ENCODE measurements at regions not wholly inside any gene's neighbourhood (a gene's known extent, or its start where the extent isn't known, plus 50 kb on each side); places are given as distances from the start of the nearest gene placed in this dataset.

DNA sequence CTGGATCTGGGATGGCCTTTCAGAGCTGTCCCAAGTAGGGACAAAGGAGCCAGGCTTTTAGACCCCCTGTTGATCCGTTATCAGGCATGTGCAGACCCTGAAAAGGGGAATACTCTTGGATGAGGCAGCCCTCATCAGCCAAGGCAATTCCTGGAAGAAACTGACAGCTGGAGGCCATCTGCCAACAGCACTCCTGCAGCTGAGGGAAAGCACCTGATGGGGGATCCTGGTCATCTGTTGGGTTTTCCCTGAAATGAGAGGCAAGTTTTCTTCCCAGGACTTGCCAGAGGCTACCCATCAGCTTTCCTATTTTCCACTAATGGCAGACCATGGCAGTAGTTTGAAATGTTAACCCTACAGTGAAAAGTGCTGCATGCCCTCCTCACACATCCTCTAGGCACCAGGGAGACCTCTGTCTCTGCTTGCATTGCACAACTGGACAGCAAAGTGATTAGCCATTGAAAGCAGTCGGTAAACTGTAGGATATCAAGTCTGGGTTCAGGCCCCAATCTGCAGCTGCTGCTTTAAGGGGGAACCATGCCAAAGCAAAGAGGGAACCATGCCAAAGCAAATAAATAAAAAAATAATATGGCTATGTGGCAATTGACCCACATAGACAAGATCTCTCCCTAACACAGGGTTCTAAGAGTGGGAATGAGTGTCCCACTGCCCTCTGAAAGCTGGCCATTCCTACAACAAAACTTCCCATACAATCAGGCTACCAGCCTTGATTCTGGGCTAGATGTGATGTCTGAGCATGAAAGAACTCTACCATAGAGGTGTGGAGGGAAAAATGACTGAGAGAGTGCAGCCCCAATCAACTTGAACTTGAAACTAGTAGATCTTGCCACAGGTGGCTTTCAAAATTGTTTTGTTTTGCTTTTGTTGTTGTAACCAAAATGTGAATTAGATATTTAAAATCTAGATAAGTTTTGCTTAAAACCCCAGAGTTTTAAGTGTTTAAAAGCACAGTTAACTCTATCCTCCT lies 232.0 kb upstream of the STT3B start:
- no peak overlapping the region for H3K9ac ChIP-seq
- no peaks in the 10 kb centered on the region for H3K79me2 ChIP-seq
- H3K4me1 ChIP-seq, result no peaks in the 10 kb centered on the region
- no peak for TF ChIP-seq CTCF (IDR thresholded peaks at IDR 0.05)
- no peaks in the 10 kb centered on the region for H3K27me3 ChIP-seq (ENCODE audit: control insufficient read depth, insufficient read depth, low read length)
- H2AFZ ChIP-seq, result no peak overlapping the region
- H3K4me2 ChIP-seq (ENCODE audit: low read length), result no peak overlapping the region
- no peaks in the 10 kb centered on the region for H3K36me3 ChIP-seq (ENCODE audit: control insufficient read depth, insufficient read depth, low read length)
- H3K27ac ChIP-seq, result no peak overlapping the region
- H3K4me3 ChIP-seq (ENCODE audit: low read depth, low read length), result no peak overlapping the region
- H3K9me3 ChIP-seq (ENCODE audit: control insufficient read depth, low read length), result no peaks in the 10 kb centered on the region

GRCh38 chr3:31302343-31302742 lies 230.4 kb upstream of the STT3B start:
- Histone ChIP-seq H3K9me3 (ENCODE audit: control insufficient read depth, low read length) (no peaks in the 10 kb centered on the region), H2AFZ (no peak overlapping the region), H3K4me1 (no peaks in the 10 kb centered on the region), H3K27ac (no peak overlapping the region), H3K4me3 (ENCODE audit: low read depth, low read length) (no peak overlapping the region), H3K9ac (no peak overlapping the region), H3K36me3 (ENCODE audit: control insufficient read depth, insufficient read depth, low read length) (no peaks in the 10 kb centered on the region), H3K27me3 (ENCODE audit: control insufficient read depth, insufficient read depth, low read length) (no peaks in the 10 kb centered on the region), H3K79me2 (no peaks in the 10 kb centered on the region), H3K4me2 (ENCODE audit: low read length) (no peak overlapping the region)
- TF ChIP-seq CTCF (IDR thresholded peaks at IDR 0.05), result no peak

GRCh38 chr3:31305340-31305739 lies 227.4 kb upstream of the STT3B start:
- H3K9me3 ChIP-seq (ENCODE audit: control insufficient read depth, low read length), result no peaks in the 10 kb centered on the region
- H2AFZ ChIP-seq, result no peak overlapping the region
- H3K27me3 ChIP-seq (ENCODE audit: control insufficient read depth, insufficient read depth, low read length), result no peaks in the 10 kb centered on the region
- H3K27ac ChIP-seq, result no peak overlapping the region
- no peaks in the 10 kb centered on the region for H3K36me3 ChIP-seq (ENCODE audit: control insufficient read depth, insufficient read depth, low read length)
- H3K4me1 ChIP-seq, result no peaks in the 10 kb centered on the region
- H3K4me3 ChIP-seq (ENCODE audit: low read depth, low read length), result no peak overlapping the region
- H3K9ac ChIP-seq, result no peak overlapping the region
- no peak for TF ChIP-seq CTCF (IDR thresholded peaks at IDR 0.05)
- H3K4me2 ChIP-seq (ENCODE audit: low read length), result no peak overlapping the region
- no peaks in the 10 kb centered on the region for H3K79me2 ChIP-seq

DNA sequence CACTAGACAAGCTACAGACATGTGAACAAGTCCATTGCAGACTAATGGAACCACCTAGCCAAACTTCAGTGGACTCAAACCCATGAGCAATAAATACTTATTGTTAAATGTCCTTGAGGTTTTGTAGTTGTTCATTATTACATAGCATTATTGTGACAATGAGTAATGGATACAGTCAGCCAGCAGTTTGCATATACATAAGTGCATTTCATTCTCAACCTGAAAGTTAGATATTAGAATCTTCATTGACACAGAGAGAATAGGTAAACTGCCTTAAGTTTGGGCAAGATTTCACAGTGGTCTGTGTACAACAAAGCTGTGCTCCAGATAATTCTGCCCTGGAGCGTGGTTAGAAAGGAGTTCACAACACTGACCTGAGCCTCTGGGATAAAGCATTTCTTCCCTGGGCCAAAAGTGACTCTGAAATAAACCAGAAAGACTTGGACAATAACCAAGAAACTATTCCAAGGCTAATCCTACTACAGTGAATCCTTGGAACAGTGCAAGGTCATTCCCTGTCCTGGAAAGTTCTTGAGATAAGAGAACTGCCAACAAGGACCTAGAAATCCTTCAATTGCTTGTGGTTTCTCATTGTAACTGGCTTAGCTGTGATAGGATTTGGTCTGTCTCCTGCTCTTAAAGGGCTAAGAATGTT lies 225.5 kb upstream of the STT3B start:
- H3K9ac ChIP-seq, result no peak overlapping the region
- no peaks in the 10 kb centered on the region for H3K36me3 ChIP-seq (ENCODE audit: control insufficient read depth, insufficient read depth, low read length)
- no peaks in the 10 kb centered on the region for H3K79me2 ChIP-seq
- no peaks in the 10 kb centered on the region for H3K27me3 ChIP-seq (ENCODE audit: control insufficient read depth, insufficient read depth, low read length)
- H3K9me3 ChIP-seq (ENCODE audit: control insufficient read depth, low read length), result no peaks in the 10 kb centered on the region
- no peak overlapping the region for H3K4me2 ChIP-seq (ENCODE audit: low read length)
- H3K4me3 ChIP-seq (ENCODE audit: low read depth, low read length), result no peak overlapping the region
- no peak overlapping the region for H3K27ac ChIP-seq
- no peak for TF ChIP-seq CTCF (IDR thresholded peaks at IDR 0.05)
- H3K4me1 ChIP-seq, result no peaks in the 10 kb centered on the region
- H2AFZ ChIP-seq, result no peak overlapping the region

All from parathyroid adenoma (tissue), 2 donors.